Hepatic stellate cell (primary cell): ENCODE measurements at regions not wholly inside any gene's neighbourhood (a gene's known extent, or its start where the extent isn't known, plus 50 kb on each side); places are given as distances from the start of the nearest gene placed in this dataset.

Source experiments
- DNase-seq: peaks from one replicate; pipeline ENCODE4 v3.0.0; 2011; ENCODE audit warnings: low spot score

DNA sequence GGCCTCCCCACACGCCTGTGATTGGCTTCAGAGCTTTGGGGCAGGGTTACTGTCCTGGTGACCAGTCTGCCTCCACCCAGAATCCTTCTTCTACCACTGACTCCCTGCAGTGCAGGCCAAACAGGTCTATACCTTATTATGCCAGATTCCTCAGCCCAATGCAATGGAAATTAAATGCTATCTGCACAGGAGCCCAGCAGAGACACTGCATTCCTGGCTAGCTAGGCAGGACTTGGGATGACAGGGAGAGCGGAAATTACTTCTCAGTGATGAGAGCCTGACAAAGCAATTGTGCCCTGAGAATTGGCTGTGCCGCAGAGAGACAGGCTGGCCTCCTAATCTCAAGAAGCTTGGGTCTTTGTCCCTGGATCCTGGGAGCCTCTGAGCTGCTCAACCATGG, 143.8 kb upstream of the NCAM1 start:
- no peak for DNase-seq

DNA sequence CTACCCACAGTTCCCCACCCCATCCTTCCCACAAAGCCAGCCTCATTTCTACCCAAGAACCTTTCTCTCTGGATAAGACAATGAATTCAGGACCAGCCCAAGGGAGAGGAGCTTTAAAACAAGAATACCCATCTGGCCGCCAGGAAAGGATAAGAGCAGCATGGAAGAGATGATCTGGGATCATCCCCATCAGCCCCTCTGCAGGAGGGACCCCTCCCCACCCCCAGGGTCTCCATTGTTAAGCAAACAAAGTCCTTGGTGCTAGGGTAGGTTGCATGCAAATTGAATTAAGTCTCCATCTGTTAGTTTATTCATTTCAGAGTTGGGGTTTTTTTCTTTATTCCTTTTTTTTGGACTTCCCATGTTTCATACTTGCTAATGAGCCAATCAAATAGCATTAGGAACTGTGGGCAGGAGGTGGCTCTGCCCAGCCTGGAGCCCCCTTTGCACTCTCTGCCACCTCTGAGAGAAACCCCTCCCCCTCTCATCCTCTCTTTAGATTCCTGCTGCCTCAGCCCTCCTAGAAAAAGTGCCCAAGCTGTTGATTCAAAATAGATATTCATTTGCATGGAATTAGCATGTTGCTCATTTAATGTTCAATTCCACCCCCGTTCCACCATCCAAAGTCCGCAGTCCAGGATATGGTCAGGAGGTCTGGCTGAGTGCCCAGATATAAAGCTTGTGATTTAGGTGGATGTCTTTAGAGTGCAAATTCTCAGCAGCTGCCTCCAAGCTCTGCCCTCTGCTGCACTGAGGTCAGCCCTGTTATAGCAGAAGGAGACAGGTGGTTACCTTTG, 138.5 kb upstream of the NCAM1 start:
- no peak for DNase-seq

DNA sequence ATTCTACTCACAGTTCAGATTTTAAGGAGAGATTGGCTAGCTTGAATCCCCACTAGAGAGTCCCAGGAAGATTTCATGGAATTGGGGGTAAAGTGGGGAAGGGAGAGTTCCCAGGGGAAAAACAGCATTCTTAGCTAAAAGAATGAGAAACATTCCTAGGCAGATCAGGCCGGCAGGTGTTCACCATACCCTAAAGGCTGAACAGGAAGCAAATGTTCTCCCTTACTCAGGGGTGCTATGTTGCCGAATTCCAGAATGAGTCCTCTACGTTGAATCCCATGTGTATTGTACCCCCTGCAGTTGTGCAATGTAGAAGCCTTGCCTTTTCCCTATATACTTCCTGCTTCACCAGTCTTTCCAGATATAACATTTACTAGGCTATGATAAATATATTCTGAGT, 135.2 kb upstream of the NCAM1 start:
- DNase-seq = no peak

DNA sequence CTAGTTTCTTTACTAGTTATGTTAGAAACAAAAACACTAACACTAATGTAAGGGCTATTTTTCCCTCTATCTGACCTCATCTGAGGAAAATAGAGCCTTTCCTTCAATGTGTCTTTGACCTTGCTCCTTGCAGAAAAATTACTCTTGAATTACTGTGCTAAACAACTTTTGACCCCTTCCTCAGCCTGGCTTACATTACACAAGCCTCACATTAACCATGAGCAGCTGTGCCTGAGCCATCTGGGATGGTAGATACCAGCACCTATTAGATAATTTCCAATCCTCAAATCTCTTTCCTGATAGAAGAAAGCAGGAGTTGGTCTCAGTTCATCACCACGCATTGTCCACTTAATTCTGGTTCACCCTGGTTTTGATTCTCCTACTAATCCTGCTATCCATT, 134.4 kb upstream of the NCAM1 start:
- no peak for DNase-seq

DNA sequence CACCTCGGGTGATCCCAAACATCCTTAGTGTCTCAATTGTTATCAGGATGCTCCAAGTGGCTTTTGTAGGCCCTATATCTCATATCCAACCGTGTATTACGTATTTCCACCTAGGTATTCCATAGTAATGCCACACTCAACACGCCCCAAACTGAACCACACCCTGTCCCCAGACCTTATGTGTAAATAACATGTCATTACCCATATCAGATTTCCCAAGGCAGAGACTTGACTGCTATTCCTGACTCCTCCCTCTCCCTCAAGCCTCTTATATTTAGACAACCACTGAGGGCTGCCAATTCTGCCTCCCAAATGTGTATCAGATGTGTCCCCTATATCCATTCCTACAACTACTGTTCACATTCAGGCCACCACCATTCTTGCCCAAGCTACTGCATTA, 132.8 kb upstream of the NCAM1 start:
- no peak for DNase-seq

DNA sequence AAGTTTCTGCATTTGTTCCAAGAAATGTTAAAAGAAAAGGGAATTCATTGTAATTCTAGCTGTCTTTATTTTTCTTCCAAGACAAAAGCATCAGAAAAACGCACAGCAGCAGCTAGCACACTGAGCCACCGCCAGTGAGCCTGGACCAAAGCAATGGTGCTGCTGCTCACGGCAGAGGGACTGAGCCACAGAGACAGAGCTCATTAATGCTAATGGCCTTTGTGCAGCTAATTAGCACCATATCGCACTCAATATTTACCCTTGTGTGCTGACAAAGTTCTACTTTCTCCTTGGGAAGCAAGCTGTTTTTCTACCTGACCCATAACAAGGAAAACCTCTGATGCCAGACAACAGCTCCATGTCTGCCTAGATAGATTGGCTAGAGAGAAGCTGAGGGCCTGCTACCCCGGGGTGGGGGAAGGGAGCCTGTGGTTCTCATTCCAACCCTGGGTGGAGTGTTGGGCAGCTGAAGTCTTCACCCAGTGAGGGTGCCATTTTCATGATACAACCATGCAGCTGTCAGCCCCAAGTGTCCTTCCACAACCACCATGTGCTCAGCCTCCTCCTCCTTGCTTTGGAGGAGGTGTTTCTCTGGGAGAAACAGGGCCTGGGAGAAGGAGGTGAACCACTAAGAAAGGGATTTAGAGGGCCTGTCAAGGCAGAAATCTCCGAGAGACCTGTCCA, 131.1 kb upstream of the NCAM1 start:
- no peak for DNase-seq

DNA sequence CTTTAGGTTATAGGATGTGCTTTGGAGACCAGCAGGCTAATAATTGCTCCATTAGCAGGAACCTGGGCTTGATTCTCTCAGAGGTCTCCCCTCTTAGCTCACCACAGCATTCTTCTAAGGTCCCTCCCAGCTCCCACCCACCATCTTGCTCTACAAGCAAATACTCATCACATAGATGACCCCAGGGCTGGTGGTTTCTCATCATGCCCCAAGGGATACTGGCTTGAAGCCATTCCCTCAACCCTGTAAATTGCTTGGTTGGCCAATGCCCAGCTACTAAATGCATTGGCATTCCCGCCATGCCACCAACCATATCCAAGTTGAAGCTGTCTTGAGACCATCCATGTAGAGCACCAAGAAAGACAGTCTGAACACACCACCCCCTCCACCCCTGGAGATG, 130.2 kb upstream of the NCAM1 start:
- no peak for DNase-seq

DNA sequence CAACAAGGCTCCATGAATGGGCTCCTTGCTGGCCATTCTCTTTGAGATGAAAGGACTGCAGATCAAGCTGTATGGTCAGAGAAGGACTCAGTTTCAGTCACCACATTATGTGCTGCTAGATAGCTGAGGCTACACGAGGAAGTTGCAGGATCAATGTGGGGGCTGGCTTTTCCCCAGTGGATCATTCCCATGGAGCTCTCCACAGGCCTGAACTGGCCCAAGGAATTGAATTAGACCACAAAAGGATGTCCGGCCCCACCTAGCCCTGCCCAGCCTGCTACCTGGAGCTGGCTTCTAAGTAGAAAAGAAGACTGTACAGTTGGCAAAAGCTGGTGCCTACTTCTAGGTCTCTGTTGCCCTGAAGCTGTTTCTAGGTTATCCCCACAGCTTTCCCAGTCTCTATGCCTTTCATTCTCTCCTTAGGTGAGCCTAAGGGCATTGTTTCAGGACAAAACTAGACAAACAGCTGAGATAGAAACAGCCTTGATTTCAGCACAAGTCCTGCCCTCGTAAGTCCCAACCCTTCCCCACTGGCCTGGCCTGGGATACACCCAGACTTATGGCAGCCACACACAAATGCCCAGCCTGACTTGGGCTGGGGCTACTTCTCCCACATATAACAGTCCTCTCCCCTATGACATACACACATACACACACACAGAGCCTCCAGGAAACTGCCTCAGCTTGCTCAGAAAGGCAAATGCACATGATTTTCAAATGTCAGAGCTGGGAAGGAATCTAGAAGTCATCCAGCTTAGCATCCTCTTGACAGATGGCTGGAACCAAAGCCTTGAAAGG, 129.1 kb upstream of the NCAM1 start:
- no peak for DNase-seq

DNA sequence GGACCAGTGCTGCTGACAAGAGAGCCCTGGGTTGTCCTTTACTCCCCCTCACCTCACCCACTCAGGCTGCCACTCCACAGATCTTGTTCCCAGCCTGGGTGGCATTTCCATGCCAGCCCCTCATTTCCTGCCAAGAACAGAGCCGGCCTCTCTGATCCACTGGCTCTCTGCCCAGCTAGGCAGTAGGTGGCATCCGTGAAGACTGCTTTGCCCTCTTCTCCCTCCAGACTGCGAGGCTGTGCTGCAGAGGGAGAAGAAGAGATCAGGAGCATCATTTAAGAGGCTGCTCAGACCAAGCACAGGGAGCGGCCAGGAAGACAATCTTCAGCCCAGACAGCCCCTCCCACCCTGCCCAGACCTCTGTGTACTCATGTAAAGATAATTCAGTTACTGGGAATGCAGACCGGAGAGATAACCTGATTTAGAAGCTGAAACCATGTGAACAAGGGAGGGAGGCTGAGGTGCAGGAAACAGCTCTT, 126.9 kb upstream of the NCAM1 start:
- no peak for DNase-seq

DNA sequence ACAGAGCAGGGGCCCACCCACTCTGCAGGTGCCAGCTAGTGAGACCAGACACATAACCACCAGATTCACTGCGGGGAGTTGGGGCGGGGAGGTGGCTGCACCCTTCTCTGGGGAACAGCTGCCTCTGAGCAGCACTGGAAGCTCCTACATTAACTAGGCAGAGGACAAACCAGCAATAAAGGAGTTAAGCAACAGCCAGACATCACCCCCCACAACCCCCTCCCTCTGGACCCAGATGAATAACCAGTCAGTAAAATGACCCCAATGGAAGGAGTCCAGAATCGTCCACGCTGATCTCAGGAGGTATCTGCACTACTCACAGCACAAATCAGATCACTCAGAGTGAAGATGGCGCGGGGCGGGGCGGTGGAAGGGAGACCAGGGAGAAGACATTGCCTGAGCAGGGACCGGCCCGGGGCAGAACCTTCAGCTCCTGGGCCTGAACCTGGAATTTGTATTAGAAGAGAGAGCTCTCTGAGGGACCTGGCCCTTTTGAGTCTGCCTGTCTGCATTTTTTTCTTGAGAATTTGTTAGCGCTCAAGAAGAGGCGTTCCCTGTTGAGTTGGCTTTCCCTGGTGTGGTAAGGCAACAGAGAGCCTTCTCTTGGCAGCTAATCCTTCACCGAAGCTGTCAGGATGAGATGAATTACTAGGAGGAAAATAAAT, 125.5 kb upstream of the NCAM1 start:
- DNase-seq = no peak

DNA sequence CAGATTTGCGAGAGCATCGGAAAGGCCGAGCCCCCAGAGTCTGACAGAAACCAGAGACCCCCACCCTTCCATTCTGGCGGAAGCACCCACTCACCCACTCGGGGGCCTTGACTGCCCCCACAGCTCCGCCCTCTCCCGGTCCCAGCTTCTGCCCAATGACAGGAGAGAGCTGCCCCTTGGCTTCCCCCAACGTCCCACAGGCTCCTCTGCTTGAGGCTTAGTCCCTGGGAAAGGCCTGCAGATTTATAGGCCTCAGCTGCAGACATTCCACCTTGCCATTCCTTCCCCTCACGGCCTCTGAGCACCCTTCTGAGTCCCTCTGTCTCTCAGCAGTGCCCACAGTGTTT, 125.0 kb upstream of the NCAM1 start:
- DNase-seq = no peak

DNA sequence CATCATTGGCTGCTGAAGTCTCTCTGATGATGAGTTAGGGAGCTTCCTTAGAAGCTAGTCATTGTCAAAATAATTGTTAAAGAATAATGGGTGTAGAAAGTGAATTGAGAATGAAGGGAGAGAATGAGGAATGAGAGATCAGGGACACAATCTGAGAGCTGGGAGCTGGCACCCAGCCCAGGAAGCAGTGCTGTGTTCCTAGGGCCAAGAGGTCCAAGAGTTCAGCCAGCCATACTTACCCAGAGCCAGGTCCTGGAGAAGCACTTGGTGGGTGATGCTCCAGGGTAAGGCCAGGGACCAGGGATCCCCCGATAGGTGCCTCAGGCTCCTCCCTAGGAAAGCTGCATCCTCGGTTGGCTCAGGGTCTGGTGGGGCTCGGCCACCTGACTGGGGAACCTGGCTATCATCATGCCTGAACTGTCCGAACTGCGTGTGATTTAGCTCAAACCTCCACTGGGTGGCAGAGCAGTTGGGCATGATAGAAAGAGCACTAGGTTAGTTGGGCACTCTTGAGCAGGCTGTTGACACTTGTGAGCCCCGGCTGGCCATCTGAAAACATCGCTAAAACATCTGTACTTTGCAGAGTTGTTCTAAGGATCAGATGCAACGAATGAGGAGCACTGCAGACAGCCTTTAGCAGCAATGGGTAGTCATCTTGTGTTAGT, 123.9 kb upstream of the NCAM1 start:
- no peak for DNase-seq

DNA sequence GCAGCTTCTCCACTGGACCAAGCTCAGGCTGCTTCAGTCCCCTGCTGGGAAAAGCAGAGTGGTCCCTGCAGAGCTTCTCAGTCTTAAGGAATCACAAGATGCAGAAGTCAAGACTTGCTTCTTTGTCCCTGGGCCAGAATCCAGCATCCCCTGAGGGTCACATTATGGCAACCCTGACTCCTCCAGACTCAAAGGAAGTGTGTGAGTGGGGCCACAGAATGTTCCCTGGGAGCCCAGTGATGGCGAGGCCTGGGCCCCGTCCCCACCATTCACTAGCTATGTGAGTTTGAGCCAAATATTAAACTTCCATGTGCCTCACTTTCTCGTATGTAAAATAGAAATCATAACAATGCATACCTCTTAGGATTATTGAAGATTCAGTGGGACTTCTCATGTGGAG, 122.2 kb upstream of the NCAM1 start:
- DNase-seq = no peak

DNA sequence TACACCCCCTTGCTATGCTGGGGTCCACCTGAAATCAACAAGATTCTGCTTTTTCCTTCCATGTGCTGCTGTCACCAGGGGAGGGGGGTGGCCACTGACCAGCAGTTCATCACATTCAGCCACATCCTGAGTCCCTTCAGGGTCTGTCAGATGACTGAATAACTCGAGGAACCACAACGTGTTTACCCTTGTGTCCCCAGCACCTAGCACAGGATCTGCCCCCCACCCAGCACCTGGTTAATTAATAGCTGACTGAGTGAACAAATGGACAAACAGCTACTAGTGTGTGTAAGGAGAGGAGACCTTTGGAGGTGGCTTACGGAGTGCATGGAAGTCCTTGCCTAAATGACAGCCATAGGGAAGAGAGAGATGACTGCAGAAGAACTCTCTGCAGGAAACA, 119.5 kb upstream of the NCAM1 start:
- no peak for DNase-seq

DNA sequence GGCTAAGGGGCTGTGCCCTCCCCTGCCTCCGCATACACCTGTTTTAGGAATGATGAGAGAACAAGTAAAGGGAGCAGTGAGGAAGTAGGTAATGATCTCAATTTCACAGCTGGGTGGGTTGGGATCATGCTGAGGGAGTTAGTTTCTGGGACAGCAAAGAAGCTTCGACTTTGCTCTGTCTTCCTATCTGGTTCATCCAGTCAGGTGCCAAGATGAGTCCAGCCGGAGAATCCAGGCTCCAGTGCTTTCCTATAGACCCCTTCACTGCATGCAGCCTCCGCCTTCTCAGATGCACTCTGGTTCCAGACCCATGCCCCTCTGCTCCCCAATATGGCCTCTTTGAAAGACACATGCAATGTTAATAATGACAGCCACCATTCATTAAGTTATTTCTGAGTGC, 119.1 kb upstream of the NCAM1 start:
- no peak for DNase-seq

DNA sequence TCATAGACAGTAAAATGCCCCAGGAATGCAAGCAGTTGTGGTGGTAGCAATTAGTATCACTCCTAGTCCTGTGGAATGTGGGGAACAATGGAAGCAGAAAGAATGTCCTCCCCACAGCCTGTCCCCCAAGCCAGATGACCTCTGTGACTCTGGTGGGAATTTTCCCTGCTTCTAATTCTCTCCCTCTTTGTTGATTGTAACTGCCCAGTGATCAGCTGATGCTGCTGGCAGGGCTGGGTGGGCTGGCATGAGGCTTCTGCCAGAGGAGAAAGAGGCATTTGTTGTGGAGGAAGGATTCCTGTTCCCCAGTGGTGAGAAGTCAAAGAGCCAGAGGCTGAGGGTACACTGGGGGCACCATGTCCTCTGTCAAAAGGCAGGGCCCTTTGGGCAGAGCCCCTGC, 116.7 kb upstream of the NCAM1 start:
- no peak for DNase-seq

DNA sequence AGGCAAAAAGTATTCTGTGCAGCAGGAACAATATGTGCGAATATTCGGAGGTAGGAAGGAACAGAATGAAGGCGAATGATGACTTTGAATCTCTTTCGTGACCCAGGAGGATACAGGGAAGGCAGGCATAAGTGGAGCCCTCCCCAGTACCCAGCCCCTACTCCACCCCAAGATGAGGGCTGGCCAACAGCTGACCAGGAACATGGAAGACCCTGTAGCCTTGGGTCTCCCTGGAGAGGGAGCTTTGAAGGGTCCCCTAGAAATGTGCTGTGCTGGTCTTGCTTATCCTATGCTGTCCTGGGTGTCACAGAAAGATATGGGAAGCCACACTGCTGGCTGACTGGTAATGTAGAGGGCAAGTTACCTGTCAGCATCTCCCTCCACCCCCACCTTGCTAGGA, 113.7 kb upstream of the NCAM1 start:
- DNase-seq = no peak

DNA sequence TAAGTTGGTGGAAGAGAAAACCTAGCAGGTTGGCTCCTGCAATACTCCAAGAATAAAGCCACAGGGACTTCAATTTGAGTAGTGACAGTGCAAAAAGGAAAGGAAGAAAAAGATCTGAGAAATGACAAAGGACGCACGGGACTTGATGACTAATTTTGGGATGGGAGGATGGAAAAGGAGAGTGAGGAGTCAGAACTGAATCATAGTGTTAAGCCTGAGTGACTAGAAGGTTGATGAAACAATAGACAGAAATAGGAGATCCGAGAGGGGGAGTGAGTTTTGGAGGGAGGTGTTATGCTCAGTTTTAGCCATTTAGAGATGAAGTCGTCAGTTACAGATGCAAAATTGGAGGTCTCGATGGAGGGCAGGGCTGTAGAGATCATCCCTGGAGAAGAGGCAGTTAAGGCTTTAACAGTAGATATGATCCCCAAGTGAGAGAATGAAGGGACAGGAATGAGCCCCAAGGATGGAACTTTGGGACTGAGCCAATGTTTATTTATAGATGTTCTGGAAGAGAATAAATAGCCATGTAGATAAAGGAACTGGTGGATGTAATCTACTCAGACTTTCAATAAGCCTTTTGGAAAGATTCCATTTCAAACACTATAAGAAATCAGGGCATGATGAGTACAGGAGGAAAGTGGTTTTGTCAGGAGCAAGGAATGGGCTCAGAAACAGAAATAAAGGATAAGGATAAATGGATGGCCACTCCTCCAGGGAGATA, 108.9 kb upstream of the NCAM1 start:
- DNase-seq = no peak

DNA sequence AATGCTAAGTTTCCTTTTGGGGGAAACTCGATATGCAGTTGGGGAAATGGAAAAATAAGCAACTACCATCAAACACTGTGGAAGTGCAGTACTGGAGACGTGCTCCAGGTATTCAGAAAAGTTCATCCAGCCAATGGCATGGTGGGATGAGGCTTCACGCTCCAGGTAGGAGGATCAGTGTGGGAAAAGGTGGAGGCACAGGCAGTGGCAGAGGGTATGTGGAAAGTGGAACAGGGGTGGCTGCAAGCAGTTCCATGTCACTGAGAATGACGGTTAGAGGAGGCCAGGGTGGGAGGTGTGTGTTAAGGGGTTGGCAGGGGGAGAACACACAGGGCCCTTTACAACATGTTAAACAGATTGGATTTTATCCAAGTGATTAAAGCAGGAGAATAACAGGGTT, 105.1 kb upstream of the NCAM1 start:
- no peak for DNase-seq

DNA sequence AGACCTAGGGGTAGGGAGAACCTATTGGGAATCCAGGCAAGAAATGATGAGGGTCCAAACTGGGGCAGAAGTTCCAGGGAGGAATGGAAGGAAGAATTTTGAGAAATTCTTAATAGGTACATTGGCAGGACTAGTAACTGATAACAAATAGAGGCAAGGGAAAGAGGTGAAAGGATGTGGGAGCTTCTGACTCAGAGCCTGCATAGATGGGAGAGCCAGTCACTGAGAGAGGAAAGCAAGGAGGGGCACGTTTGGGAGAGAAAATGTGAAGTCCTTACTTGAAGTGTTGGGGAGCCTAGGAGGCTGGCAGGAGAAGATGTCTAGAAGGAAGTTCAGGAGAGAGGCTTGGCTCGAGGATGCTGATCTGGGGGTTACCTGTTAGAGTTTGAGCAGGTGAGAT, 104.6 kb upstream of the NCAM1 start:
- DNase-seq = no peak

DNA sequence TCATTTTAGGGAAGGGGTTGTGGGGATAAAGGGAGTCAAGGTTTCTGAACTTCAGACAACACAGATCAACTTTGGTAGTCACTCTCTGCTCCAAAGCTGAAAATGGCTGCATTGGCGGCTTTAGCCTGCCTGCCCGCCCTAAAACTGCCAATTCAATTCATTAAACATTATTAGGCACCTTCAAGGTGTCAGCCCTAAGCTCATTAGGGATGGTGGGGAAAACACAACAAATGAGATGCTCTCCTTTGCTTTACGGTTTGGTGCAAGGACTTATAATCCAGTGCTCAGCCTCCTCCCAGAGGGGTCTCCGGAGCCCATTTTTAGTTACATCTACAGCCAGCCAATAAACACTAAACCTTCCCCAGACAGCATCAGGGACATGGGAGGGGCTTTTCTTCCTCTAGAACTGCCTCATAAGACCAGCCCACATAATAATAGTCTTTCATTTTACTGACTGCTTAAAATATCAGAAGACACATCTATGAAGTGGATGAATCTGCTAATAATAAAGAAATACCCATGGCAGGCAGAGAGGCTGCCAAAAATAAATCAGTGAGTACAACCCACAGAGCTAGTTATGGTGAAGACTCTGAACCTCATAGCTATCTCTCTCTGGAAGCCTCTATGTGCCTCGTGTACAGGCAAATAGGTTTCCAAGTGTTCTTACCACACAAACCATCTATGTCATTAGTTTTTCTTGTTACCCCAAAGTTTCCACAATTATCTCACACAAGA, 102.8 kb upstream of the NCAM1 start:
- no peak for DNase-seq
